Dermis microvascular lymphatic vessel endothelial cell (primary cell): ENCODE measurements at regions not wholly inside any gene's neighbourhood (a gene's known extent, or its start where the extent isn't known, plus 50 kb on each side); places are given as distances from the start of the nearest gene placed in this dataset.
"Not testable (repeated sequence)": the region's sequence is repeated elsewhere in the genome, so short reads cannot be mapped to it uniquely, and the experiment has no call there.

Experiments used
- DNase-seq, 2 donors: peaks; one replicate each; pipeline versions ENCODE4 v3.0.0 to v3.0.0-alpha.2; 2010; ENCODE audit warnings: low read depth in 2 of 2

- DNase-seq, result no peak
These were observed 860.5 kb downstream of the SORCS1 start for GRCh38 chr10:106304056-106304455.

- no peak for DNase-seq
These were observed 861.5 kb downstream of the SORCS1 start for GRCh38 chr10:106302961-106303360.

GRCh38 chr10:106301146-106301545 lies 863.4 kb downstream of the SORCS1 start:
- no peak for DNase-seq

- DNase-seq, result no peak
These were observed 867.6 kb downstream of the SORCS1 start for GRCh38 chr10:106296750-106297392.

GRCh38 chr10:106284802-106285587 lies 879.5 kb downstream of the SORCS1 start:
- DNase-seq, result no peak

- no peak for DNase-seq
These were observed 883.5 kb downstream of the SORCS1 start for GRCh38 chr10:106280896-106281460.

- DNase-seq, result no peak
These were observed 886.1 kb downstream of the SORCS1 start for GRCh38 chr10:106278383-106278782.

GRCh38 chr10:106271237-106271636 lies 893.3 kb downstream of the SORCS1 start:
- no peak for DNase-seq

- no peak for DNase-seq
These were observed 896.5 kb downstream of the SORCS1 start for GRCh38 chr10:106268000-106268399.

GRCh38 chr10:106267591-106267990 lies 896.9 kb downstream of the SORCS1 start:
- DNase-seq, result no peak

GRCh38 chr10:106257432-106257831 lies 907.1 kb downstream of the SORCS1 start:
- DNase-seq, result not testable (repeated sequence)

GRCh38 chr10:106255111-106255678 lies 909.3 kb downstream of the SORCS1 start:
- DNase-seq, result no peak

- DNase-seq, result no peak
These were observed 910.4 kb downstream of the SORCS1 start for GRCh38 chr10:106254071-106254470.

- DNase-seq, result no peak
These were observed 912.0 kb downstream of the SORCS1 start for GRCh38 chr10:106252541-106252940.

GRCh38 chr10:106251573-106251972 lies 912.9 kb downstream of the SORCS1 start:
- DNase-seq, result no peak

- DNase-seq, result no peak
These were observed 922.2 kb downstream of the SORCS1 start for GRCh38 chr10:106242301-106242700.

- DNase-seq, result no peak
These were observed 937.7 kb downstream of the SORCS1 start for GRCh38 chr10:106226828-106227227.

GRCh38 chr10:106226142-106226541 lies 938.4 kb downstream of the SORCS1 start:
- DNase-seq, result no peak

GRCh38 chr10:106224676-106225075 lies 939.8 kb downstream of the SORCS1 start:
- DNase-seq, result no peak

GRCh38 chr10:106217627-106218026 lies 946.9 kb downstream of the SORCS1 start:
- DNase-seq, result no peak

- no peak for DNase-seq
These were observed 948.4 kb downstream of the SORCS1 start for GRCh38 chr10:106216085-106216484.

- DNase-seq, result no peak
These were observed 950.3 kb downstream of the SORCS1 start for GRCh38 chr10:106214243-106214642.
